NCI-H2081 (cell line): ENCODE measurements at regions not wholly inside any gene's neighbourhood (a gene's known extent, or its start where the extent isn't known, plus 50 kb on each side); places are given as distances from the start of the nearest gene placed in this dataset.

ENCODE experiments used
- DNase-seq, 2 experiments: peaks; one replicate each; lab custom pipeline; 2025; lab: John Stamatoyannopoulos, UW

DNA sequence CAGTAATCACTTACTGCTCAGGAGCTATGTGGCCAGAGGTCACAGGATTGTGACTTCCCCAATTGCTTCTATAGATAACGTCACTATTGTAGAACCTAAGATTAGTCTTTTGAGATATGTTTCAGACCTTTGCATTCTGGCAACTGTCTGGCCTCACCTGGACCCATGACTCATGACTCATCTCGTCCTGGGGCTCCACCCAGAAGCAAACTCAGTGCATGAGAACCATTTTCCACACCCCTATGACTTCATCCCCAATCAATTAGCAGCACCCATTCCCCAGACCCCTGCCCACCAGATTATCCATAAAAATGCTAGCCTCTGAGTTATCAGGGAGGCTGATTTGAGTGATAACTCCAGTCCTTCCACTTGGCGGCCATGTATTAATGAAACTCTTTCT lies 186.9 kb downstream of the EMP1 start:
- no peak for DNase-seq

- DNase-seq, result no peak
Observed at GRCh38 chr12:13380297-13380696, 183.8 kb downstream of the EMP1 start.

DNA sequence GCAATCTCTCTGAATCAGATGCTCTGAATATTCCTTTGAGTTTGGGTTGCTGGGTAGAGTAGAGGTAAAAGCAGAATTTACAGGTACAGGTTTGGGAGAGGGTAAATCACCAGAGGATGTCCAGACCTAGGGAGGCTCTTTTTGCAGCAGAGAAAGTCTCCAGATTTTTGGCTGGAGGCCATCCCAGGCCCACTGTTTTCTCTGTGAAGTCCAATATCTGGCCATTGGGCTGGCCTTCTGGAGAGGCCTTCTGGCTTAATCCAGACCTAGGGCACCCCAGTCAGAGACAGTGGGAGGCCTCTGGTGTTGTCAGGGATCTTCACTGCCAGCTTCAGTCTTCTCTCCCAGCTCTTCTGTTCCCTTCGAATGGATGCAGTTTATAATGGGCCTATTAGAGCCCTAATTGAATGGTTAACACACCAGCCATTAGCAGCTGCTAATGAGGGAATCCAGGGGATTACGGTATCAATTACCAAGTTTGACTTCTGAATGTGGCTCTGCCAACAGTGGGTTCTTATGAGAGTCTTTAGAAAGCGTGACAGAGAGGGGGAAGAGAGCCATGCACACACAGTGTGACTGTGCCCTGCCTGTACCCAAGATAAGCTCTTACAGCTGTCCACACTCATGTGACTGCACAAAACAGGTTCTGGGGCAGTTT lies 183.1 kb downstream of the EMP1 start:
- no peak for DNase-seq

DNA sequence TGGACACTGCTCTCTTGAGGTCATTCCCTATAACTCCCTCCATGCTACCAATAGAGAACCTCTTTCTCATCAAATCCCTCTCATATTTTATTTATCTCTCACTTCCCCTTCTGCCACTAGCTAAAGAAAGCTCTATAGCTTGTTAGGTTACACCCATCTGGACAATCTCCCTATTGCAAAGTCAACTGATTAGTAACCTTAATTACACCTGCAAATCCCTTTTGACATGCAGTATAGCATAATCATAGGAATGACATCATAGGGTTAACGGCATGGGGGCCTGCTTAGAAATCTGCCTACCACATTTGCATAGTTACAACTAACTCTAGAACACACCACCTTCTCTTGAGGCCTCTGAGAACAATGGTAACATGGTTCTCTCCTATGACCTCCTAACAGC lies 181.2 kb downstream of the EMP1 start:
- no peak for DNase-seq

DNA sequence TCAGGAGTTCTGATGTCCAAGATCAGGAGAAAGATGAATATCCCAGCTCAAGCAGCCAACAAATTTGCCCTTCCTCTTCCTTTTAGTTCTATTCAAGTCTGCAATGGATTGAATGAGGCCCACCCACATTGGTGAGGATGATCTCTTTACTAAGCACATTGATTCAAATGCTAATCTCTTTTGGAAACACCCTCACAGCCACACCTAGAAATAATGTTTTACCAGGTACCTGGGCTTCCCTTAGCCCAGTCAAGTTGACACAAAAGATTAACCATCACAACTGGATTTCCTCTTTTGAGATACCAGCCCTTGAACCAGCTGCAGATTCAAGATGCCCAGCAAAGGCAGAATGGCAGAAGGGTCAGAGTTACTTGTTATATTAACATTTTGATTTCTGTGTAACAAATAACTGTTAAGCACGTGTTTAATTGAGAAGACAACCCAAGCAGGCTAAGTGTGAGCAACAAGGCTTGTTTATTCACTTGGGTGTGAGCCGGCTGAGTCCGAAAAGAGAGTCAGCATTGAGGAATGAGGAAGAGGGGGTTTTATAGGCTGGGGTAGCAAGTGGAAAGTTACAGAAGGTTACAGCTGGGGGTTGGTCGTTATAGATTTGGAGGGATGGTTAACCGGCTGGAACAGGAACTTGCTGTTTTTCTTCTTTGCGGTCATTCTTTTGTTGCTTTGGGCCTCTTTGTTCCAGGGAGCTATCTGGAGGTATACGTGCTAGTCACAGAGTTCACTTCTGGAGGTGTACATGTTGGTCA lies 180.3 kb downstream of the EMP1 start:
- no peak for DNase-seq

GRCh38 chr12:13375583-13376345 lies 179.2 kb downstream of the EMP1 start:
- DNase-seq, result no peak

- no peak for DNase-seq
Observed at GRCh38 chr12:13374793-13375192, 178.3 kb downstream of the EMP1 start.

DNA sequence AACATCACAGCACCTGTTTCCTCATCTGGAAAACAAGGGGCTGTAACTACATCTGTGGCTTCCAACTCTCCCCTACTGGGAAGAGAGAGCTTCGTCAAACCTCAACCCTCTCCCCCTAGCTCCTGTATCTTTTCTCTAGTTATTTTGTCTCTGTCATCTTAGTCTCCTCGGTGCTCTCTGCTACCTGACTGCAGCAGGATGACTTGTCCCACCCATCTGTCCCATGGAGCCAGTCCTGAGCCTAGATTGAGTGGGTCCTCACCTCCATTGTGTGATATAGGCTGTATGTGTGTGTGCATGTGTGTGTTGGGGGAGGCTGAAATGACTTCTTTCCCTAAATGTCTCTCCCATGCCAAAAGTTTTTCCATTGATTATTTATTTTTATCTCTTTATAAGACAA lies 177.3 kb downstream of the EMP1 start:
- DNase-seq, result no peak

DNA sequence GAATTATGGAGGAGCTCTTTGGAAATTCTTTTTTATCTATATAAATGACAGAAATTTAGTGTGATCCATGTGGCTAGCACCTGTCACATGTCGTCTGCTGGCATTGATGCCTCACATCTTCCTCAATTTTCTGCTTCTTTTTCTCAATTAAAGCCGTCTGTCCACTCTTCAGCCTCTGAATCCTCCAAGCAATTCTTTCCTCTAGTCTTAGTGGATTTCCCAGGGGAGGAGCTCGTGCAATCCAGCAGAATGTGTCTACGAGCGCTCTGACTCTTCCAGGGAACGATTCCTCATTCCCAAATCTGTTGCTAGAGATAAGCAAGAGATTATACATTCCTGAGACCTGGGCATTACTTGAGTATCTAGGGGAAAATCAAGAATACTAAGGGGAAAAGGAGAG lies 176.6 kb downstream of the EMP1 start:
- no peak for DNase-seq

DNA sequence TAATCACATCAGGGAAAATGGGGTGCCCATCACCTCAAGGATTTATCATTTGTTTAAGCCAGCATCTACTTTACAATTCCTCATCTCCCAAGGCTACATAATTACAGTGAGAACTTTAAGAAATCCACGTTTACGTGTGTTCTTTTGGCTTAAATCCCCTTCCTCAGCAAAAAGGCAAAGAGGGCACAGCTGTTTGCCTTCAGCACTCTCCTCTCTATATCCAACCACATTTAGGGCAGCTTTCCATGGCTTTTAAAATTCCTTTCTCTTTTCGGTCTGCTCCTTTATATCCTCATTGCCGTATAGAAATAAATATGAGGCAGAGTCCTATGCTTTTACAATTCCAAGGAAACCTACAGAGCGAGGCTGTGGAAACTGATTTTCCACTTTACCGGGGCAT lies 175.9 kb downstream of the EMP1 start:
- no peak for DNase-seq

- no peak for DNase-seq
Observed at GRCh38 chr12:13371797-13372196, 175.3 kb downstream of the EMP1 start.

DNA sequence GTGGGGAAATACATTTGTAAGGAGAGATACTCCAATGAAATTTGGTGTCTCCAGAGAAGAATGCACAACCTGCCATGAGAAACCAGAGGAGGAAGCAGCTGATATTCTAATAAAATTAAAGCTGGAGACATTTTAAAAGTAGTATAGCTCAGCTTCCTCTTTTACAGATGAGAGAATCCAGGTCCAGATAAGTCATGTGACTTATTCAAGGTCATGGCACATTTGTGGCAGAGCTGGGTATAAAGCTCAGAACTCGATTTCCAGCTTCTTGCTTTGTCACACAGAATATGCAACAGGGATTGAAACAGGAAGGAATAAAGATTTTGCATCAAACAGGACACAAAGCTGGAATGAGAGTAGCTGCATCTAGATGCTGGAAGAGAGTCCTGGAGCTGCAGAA lies 174.8 kb downstream of the EMP1 start:
- no peak for DNase-seq

DNA sequence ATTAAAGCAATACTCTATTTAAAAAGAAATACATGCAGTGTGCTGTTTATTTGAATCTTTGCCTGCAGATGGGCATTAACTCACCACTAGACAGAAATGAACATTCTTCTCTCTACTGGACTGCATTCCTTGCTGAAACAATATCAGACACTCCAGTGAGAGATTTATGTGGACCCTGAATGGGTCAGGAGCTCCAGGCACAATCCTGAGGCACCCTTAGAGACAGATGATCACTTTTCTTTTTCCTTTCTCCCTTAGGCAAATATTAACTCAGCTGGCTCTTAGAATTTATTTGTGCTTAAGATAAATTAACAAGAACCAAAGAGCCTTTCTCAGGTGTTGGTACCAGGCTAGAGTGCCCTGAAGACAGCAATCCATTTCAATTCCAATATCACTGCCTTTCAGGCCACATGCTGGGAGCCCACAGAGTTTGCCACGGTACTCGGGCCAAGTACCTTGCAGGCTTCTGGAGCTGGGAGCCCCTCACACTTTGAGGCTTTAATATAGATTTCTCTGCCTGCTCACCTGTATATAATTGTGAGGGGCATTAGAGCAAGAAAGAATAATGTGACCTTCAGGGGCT lies 173.0 kb downstream of the EMP1 start:
- DNase-seq, result no peak

DNA sequence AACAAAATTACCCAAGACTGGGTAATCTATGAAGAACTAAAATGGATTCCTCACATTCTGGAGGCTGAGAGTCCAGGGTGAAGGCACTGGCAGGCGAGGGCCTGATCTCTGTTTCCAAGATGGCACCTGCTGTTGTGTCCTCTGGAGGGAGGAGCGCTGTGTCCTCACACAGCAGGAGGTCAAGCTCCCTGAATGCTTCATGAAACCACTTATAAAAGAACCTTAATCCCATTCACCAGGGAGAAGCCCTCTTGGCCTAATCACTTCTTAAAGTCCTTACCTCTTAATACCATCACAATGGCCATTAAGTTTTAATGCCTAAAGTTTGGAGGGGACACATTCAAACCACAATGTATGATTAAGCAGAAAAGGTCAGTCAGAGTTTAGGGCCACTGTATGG lies 172.4 kb downstream of the EMP1 start:
- DNase-seq, result no peak

- DNase-seq, result no peak
Observed at GRCh38 chr12:13368431-13368830, 171.9 kb downstream of the EMP1 start.

- DNase-seq, result no peak
Observed at GRCh38 chr12:13367973-13368372, 171.4 kb downstream of the EMP1 start.

GRCh38 chr12:13365748-13366366 lies 169.3 kb downstream of the EMP1 start:
- no peak for DNase-seq

- peak; percentile 81 to 84 for DNase-seq
Observed at GRCh38 chr12:13362260-13362841, 165.8 kb downstream of the EMP1 start.

DNA sequence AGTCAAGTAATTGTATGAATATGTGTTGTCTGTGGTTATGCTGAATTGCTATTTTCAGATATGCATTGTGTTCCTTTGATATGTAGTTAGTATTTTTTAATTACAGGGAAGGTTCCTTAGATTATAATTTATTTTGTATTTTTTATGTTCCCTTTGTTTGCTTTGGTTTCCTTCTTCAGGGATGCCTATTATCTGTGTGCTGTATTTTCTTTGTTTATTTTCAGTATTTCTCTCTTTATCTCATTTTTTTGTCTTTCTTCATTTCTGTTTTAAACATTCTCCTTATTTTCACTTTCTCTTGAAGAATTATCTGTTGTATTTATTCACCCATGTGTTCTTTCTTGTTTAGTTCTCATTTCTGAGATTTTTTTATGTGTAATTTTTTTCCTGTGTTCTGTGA lies 163.1 kb downstream of the EMP1 start:
- no peak for DNase-seq

- no peak for DNase-seq
Observed at GRCh38 chr12:13358391-13358905, 161.9 kb downstream of the EMP1 start.

GRCh38 chr12:13350946-13351345 lies 154.4 kb downstream of the EMP1 start:
- no peak for DNase-seq

- DNase-seq, result no peak
Observed at GRCh38 chr12:13350381-13350780, 153.9 kb downstream of the EMP1 start.
